IPS-15b (cell line): ENCODE measurements at regions not wholly inside any gene's neighbourhood (a gene's known extent, or its start where the extent isn't known, plus 50 kb on each side); places are given as distances from the start of the nearest gene placed in this dataset.
"Not testable (repeated sequence)": the region's sequence is repeated elsewhere in the genome, so short reads cannot be mapped to it uniquely, and the experiment has no call there.

Experiments used
- H3K27me3 ChIP-seq: one replicate; pipeline ENCODE4 v1.6.1; 2013; ENCODE audit warnings: low read length; ENCODE audit not compliant: control insufficient read depth, insufficient read depth
- H3K36me3 ChIP-seq: one replicate; pipeline ENCODE4 v1.6.1; 2013; ENCODE audit warnings: low read length; ENCODE audit not compliant: control insufficient read depth, insufficient read depth
- H3K4me1 ChIP-seq: one replicate; pipeline ENCODE4 v1.6.1; 2013; ENCODE audit warnings: mild to moderate bottlenecking, low read length; ENCODE audit not compliant: control insufficient read depth, insufficient read depth
- H3K4me3 ChIP-seq: one replicate; pipeline ENCODE4 v1.5.1; 2013; ENCODE audit warnings: low read depth, low read length
- H3K9ac ChIP-seq: one replicate; pipeline ENCODE4 v1.6.1; 2013; ENCODE audit warnings: low read depth, mild to moderate bottlenecking, low read length
- H3K9me3 ChIP-seq: one replicate; pipeline ENCODE4 v1.6.1; 2013; ENCODE audit warnings: mild to moderate bottlenecking, low read length; ENCODE audit not compliant: control insufficient read depth, insufficient read depth

DNA sequence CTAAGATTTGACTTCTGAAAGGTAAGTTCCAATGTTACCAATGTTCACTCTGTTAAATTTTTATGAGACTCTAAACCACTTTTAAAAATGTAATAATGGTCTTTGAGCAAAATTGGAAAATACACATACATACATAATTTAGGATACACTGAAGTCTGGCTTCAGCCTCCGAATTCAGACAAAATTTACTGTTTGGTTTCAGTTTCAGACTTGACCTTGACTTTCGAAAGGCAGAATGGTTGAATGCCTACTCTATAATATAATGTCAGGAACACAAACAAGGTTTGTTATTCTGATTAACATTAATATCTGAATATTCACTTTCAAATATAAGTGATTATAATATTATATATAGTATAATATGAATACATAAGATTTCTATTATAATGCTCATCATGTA is 74.1 kb upstream of the KRAS start:
- no peaks in the 10 kb centered on the region for H3K9me3 ChIP-seq
- H3K36me3 ChIP-seq = no peaks in the 10 kb centered on the region
- H3K9ac ChIP-seq = no peak overlapping the region
- H3K27me3 ChIP-seq = no peaks in the 10 kb centered on the region
- no peak overlapping the region for H3K4me3 ChIP-seq
- H3K4me1 ChIP-seq = peaks cover 3% of the 10 kb centered on the region

DNA sequence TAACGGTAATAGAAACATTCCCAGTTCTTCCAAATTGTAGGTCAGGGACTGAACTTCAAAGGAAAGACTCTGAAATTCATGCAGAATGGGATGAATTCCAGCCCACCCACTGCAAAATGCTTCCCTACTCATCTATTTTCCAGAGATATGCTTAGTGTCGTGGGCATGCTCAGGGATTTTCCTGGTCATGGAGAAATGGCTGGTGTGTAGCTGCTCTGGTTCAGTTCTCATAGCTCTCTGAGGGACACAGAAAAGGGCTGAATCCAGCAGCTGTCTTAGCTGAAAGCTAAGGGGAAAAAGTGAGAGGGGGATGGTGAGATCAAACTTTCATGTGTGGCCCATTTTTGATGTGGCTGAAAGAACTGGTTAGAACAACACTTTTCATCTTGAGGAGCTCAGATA is 72.9 kb upstream of the KRAS start:
- Histone ChIP-seq H3K9me3 (no peaks in the 10 kb centered on the region), H3K36me3 (no peaks in the 10 kb centered on the region), H3K27me3 (no peaks in the 10 kb centered on the region), H3K4me1 (peaks cover 3% of the 10 kb centered on the region), H3K4me3 (no peak overlapping the region), H3K9ac (no peak overlapping the region)

DNA sequence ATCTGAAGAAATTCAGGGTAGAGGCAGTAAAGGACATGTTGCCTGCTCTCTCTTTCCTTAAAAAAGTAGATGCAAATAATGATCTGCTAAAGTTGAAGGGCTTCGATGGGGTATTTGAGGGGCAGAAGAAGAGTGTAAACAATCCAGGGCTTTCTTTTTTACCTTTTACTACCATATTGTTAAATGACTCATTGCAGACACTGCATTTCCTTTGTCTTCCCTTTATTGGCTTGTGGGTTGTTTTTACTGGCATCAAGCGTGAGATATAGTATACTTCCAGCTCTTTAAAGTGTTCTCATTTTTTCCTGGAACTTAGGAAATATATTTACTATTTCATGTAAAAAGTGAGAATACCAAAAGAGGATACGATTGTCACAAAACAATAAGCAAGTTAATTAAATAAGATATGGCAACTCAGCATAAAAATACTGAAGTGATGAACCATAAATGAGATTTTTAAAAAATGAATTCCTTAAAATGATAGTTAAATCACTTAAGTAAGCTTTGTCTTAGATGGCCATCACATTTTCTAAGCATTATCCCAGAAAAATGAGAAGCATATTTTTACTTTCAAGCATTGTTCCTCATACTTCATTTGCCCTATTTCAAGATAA is 72.3 kb upstream of the KRAS start:
- Histone ChIP-seq H3K4me3 (no peak overlapping the region), H3K27me3 (no peaks in the 10 kb centered on the region), H3K9me3 (no peaks in the 10 kb centered on the region), H3K9ac (no peak overlapping the region), H3K4me1 (peaks cover 3% of the 10 kb centered on the region), H3K36me3 (no peaks in the 10 kb centered on the region)

DNA sequence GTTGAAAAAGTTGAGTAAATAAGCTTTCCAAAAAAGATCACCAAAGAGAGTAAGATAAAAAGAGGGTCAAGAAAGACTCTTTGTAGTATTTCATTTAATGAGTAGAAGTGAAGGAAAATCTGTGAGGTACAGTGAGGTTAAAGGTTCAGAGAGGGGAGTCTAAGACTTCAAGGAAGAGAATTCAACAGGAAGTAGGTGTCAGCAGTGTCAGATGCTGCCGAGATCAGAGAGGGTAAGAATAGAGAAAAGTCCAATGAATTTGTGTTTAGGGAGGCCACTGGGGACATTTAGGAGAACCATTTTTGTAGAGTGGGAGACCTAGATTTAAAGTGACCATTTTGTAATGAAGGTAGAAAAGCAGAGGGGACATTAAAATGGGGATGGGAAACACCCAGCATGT is 71.6 kb upstream of the KRAS start:
- Histone ChIP-seq H3K9me3 (no peaks in the 10 kb centered on the region), H3K36me3 (no peaks in the 10 kb centered on the region), H3K27me3 (no peaks in the 10 kb centered on the region), H3K9ac (no peak overlapping the region), H3K4me3 (no peak overlapping the region), H3K4me1 (peaks cover 3% of the 10 kb centered on the region)

DNA sequence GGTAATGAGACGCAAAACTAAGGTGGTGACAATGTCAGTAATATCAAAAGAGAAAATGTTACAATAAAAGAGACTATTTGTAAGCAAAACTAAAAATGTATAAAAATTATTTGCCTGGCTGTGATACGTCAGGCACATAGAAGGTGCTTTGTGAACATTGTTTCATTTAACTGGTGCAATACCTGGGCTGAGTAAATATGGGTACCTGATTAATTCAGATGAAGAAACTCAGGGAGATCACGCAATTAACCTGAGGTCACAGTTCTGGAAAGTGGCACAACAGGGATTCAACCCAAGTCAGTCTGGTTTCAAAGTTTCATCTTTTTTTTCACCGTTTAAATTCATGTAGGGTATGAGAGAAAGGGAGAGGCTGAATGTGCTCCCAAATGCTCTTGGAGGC is 71.0 kb upstream of the KRAS start:
- no peaks in the 10 kb centered on the region for H3K36me3 ChIP-seq
- no peak overlapping the region for H3K4me3 ChIP-seq
- H3K9me3 ChIP-seq = no peaks in the 10 kb centered on the region
- H3K27me3 ChIP-seq = no peaks in the 10 kb centered on the region
- peaks cover 3% of the 10 kb centered on the region for H3K4me1 ChIP-seq
- no peak overlapping the region for H3K9ac ChIP-seq

DNA sequence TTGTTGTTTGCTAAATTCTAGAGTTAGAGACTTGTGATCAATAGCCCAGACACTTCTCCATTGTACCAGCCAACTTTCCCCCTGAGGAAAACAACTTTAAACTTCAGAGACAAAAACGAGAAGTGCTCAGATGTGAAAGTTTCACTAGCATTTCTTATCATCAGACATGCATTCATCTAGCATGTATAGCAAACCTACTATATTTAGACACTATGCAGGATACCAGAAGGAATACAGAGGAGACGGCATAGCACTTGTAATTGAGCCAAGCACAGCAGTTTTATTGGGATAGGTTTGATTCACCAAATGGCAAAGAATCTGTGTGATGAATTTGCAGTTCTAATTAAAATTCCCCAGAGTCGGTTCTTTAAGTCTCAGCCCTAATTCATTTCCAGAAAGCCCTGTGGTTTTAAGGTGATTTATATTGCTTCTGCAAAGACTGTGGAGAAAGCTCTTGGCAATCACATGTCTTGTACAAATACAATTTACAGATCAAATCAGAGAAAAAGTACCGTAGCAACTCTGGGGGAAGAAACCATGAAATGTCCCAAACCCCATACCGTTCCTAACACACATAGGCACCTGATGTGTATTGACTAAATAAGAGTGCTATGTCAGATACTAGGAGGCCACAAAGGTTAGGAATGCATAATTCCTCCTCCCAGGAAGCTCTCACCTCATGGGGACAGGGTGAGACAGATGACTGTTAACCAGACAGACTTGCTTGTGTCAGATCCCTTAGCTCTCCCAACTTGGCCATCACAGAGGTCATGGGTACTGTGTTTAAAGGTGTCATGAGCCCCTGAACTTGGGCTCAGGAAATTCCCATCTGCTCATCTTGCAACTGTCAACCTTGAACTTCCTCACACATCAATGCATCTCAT is 69.6 kb upstream of the KRAS start:
- Histone ChIP-seq H3K9ac (no peak overlapping the region), H3K4me3 (no peak overlapping the region), H3K9me3 (no peaks in the 10 kb centered on the region), H3K4me1 (peaks cover 3% of the 10 kb centered on the region), H3K36me3 (no peaks in the 10 kb centered on the region), H3K27me3 (no peaks in the 10 kb centered on the region)

DNA sequence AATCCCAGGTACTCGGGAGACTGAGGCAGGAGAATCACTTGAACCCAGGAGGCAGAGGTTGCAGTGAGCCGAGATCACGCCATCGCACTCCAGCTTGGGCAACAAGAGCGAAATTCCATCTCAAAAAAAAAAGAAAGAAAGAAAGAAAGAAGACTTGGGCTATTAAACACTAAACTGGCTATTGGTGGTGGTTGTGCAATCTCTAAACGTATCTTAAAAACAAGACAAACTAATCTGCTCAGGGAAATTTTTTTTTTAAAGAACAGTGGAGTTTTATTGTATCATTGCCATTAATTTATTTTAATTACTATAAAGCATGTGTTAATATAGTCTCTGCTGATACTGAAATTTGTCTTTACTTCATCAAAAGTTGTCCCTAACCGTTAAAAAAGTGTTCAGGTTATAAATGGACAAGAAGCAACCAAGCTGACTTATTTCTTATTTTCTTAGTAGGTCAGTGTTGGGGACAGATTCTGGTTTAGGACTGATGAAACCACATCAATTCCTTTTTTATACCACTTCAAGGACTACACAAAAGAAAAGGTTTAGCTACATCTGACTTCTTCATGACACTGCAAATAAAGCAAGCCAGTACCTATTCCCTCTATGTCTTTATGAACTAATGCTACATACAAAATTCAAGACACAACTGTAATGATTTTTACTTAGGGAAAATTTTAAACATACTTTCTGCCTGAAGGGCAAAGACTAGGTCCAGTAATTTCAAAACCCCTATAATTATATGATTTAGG is 68.7 kb upstream of the KRAS start:
- Histone ChIP-seq H3K4me3 (no peak overlapping the region), H3K27me3 (no peaks in the 10 kb centered on the region), H3K9me3 (no peaks in the 10 kb centered on the region), H3K4me1 (peaks cover 3% of the 10 kb centered on the region), H3K9ac (no peak overlapping the region), H3K36me3 (no peaks in the 10 kb centered on the region)

DNA sequence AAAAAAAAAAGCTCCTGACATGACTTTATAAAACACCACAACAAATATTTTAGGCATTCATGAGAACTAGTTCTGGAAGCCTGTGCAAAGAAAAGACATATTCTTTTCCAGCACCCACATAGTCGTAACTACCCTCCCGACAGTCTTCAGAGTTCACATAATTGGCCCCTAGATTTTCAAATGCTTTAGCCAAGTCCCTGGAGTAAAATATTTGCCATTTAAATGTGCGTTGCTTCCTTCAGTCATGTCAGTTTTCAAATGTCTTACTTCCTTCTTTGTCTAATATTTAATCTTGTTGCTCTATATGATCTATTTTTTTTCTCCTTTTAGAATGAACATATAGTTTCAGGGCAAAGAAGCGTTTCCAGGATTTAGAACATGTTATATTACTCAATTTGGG is 66.8 kb upstream of the KRAS start:
- Histone ChIP-seq H3K27me3 (no peaks in the 10 kb centered on the region), H3K4me3 (no peak overlapping the region), H3K9ac (no peak overlapping the region), H3K4me1 (no peaks in the 10 kb centered on the region), H3K9me3 (no peaks in the 10 kb centered on the region), H3K36me3 (no peaks in the 10 kb centered on the region)

DNA sequence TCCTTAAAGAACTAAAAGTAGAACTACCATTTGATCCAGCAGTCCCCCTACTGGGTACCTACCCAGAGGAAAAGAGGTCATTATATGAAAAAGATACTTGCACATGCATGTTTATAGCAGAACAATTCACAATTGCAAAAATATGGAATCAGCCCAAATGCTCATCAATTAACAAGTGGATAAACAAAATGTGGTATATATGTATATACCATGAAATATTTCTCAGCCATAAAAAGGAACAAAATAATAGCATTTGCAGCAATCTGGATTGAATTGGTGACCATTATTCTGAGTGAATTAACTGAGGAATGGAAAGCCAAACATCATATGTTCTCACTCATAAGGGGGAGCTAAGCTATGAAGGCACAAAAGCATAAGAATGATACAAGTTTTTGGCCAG is 64.7 kb upstream of the KRAS start:
- H3K9me3 ChIP-seq = no peaks in the 10 kb centered on the region
- no peaks in the 10 kb centered on the region for H3K4me1 ChIP-seq
- no peaks in the 10 kb centered on the region for H3K36me3 ChIP-seq
- H3K27me3 ChIP-seq = no peaks in the 10 kb centered on the region
- H3K9ac ChIP-seq = no peak overlapping the region
- no peak overlapping the region for H3K4me3 ChIP-seq

DNA sequence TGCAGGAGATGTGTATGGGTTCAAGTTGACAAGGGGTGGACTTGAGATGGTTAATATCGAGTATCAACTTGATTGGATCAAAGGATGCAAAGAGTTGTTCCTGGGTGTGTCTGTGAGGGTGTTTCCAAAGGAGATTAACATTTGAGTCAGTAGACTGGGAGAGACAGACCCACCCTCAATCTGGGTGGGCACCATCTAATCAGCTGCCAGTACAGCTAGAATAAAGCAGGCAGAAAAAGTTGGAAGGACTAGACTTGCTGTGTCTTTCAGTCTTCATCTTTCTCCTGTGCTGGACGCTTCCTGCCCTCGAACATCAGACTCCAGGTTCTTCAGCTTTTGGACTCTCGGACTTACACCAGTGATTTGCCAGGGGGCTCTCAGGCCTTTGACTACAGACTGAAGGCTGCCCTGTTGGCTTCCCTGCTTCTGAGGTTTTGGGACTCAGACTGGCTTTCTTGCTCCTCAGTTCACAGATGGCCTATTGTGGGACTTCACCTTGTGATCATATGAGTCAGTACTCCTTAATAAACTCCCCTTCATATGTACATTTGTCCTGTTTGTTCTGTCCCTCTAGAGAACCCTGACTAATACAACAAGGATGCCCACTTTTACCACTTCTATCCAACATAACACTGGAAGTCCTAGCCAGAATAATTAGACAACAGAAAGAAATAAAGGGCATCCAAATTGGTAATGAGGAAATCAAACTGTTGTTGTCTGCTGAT is 62.7 kb upstream of the KRAS start:
- not testable (repeated sequence) for H3K27me3 ChIP-seq, H3K4me3 ChIP-seq, H3K9ac ChIP-seq, H3K4me1 ChIP-seq, H3K36me3 ChIP-seq, H3K9me3 ChIP-seq

DNA sequence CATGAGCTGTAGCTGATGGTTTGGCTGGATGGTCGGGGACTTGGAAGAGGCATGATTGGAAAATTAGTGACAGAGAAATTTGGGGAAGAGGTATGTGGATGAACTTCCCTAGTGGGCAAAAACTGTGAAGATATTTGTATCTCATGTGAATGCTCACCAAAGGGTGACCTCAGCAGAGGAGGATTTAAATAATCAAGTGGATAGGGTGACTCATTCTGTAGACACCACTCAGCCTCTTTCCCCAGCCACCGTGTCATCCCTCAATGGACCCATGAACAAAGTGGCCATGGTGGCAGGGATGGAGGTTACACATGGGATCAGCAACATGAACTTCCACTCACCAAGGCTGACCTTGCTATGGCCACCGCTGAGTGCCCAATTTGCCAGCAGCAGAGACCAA is 60.8 kb upstream of the KRAS start:
- no peaks in the 10 kb centered on the region for H3K27me3 ChIP-seq
- no peaks in the 10 kb centered on the region for H3K9me3 ChIP-seq
- no peaks in the 10 kb centered on the region for H3K4me1 ChIP-seq
- H3K36me3 ChIP-seq = no peaks in the 10 kb centered on the region
- no peak overlapping the region for H3K4me3 ChIP-seq
- H3K9ac ChIP-seq = no peak overlapping the region
